ENCODE measurements at regions not wholly inside any gene's neighbourhood (a gene's known extent, or its start where the extent isn't known, plus 50 kb on each side); places are given as distances from the start of the nearest gene placed in this dataset.
"Not testable (repeated sequence)": the region's sequence is repeated elsewhere in the genome, so short reads cannot be mapped to it uniquely, and the experiment has no call there.

- intact Hi-C loops (cut with DNase I): no loop called here
- DNase-seq (no peak), ATAC-seq (no peak)
- Histone ChIP-seq H3K27ac (no peak overlapping the region), H3K36me3 (no peaks in the 10 kb centered on the region), H3K4me3 (no peak overlapping the region), H3K27me3 (no peaks in the 10 kb centered on the region), H3K9me3 (no peaks in the 10 kb centered on the region), H3K4me1 (peaks cover 0 to 3% of the 10 kb centered on the region in 2 donors)
- no peak for TF ChIP-seq CTCF (IDR thresholded peaks at IDR 0.05)
These were observed 62.1 kb upstream of the CREB3L1 start for GRCh38 chr11:46215208-46215931.

DNA sequence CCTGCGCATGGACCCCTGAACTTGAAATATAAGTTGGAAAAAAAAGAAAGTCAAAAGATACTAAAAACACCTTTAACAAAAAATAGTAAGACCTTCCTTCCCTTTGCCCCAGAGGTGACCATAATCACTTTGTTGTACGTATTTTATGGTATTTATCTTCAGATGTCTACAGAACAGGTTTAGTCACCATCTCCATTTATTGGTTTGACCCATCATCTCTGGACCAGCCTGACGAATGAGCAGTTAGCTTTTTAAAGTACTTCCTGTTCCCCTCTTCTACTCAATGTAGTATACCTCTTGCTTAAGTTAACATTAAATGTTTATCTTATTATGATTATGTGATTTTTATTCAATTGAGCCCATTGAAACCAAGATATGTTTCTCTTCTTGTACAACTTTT is 64.7 kb upstream of the CREB3L1 start:
- intact Hi-C loops (cut with DNase I): no loop called here
- H3K4me1 ChIP-seq: peaks cover 0 to 3% of the 10 kb centered on the region in 2 donors

DNA sequence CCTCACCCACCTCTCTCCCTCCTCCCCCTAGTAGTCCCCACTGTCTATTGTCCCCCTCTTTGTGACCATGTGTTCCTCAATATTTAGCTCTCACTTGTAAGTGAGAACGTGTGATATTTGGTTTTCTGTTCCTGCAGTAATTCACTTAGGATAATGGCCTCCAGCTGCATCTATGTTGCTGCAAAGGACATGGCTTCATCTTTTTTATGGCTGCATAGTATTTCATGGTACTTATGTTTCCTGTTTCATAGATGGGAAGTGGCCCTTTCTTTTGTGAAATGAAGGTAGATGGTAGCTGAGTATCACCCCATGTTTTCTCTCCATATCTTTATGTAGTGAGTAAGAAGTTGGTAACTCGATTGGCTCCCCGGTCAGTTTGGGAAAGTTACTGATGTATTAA is 66.6 kb upstream of the CREB3L1 start:
- no peak for TF ChIP-seq CTCF (IDR thresholded peaks at IDR 0.05)
- no peak for DNase-seq
- ATAC-seq: no peak

More for the DNA sequence above, 64.7 kb upstream of the CREB3L1 start:
- no peak overlapping the region for H3K27ac ChIP-seq
- TF ChIP-seq CTCF (IDR thresholded peaks at IDR 0.05): no peak
- H3K36me3 ChIP-seq: no peaks in the 10 kb centered on the region
- H3K9me3 ChIP-seq: no peaks in the 10 kb centered on the region
- no peak for DNase-seq
- ATAC-seq: no peak
- no peak overlapping the region for H3K4me3 ChIP-seq
- H3K27me3 ChIP-seq: no peaks in the 10 kb centered on the region

DNA sequence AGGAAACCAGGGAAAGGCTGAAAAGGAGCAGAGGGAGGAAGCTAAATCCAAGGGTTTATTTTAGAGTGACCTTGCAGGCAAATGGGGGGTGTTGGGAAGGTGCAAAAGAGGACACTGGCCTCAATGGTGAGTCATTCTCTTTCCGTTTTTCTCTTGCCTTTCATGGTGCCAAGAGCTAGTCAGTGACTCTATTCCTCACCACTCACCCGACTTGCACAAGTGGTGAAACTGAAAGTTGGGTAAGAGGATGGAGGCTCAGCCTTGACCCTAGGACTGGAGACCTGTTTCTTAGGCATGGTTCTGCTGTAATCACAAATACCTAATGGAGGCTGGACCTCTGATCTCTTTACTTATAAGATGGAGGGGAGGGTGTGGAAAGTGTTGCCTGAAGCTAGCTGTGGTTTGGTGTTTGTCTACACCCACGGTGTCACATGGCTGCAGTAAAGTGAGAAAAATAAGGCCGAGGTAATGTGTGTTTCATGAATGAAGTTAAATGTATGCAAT is 67.3 kb upstream of the CREB3L1 start:
- H3K4me3 ChIP-seq: no peak overlapping the region
- no peaks in the 10 kb centered on the region for H3K36me3 ChIP-seq
- peaks cover 0 to 11% of the 10 kb centered on the region in 2 donors for H3K27me3 ChIP-seq
- no peaks in the 10 kb centered on the region for H3K9me3 ChIP-seq
- H3K27ac ChIP-seq: no peak overlapping the region
- TF ChIP-seq CTCF (IDR thresholded peaks at IDR 0.05): no peak
- DNase-seq: no peak
- no peaks in the 10 kb centered on the region for H3K4me1 ChIP-seq
- ATAC-seq: peak; percentile 67
- intact Hi-C loops (cut with DNase I): no loop called here

More for the DNA sequence above, 66.6 kb upstream of the CREB3L1 start:
- Histone ChIP-seq H3K4me3 (no peak overlapping the region), H3K9me3 (no peaks in the 10 kb centered on the region), H3K36me3 (no peaks in the 10 kb centered on the region), H3K27me3 (peaks cover 0 to 4% of the 10 kb centered on the region in 2 donors), H3K4me1 (no peaks in the 10 kb centered on the region), H3K27ac (no peak overlapping the region)
- intact Hi-C loops (cut with DNase I): no loop called here

GRCh38 chr11:46209624-46210023 is 67.8 kb upstream of the CREB3L1 start:
- intact Hi-C loops (cut with DNase I); DNase-seq; ATAC-seq; H3K4me3 ChIP-seq; H3K4me1 ChIP-seq; H3K27ac ChIP-seq; H3K9me3 ChIP-seq; H3K36me3 ChIP-seq: not testable (repeated sequence)
- H3K27me3 ChIP-seq: peaks cover 0 to 11% of the 10 kb centered on the region in 2 donors
